NCI-H2227 (cell line): ENCODE measurements at regions not wholly inside any gene's neighbourhood (a gene's known extent, or its start where the extent isn't known, plus 50 kb on each side); places are given as distances from the start of the nearest gene placed in this dataset.

Experiments
- DNase-seq: peaks from one replicate; lab custom pipeline; 2025; ENCODE audit not compliant: unreplicated experiment; lab: John Stamatoyannopoulos, UW

GRCh38 chr2:41709702-41710599, 337.9 kb upstream of the PKDCC start:
- no peak for DNase-seq

DNA sequence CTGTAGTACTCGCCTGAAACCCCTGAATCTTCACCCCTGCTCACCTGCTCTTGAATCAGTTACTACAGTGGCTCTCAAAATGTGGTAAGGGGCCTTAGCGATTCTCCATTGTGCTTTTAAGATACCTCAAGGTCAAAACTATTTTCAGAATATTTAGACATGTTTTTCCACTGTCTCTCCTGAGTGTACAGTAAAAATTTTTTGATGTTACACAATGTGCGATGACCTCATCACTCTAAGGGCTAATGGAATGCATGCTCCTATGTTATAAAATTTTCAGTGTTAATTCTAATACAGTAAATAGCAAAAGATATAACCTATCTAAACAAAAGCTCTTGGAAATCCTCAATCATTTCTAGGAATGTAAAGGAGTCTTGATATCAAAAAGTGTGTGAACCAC, 336.9 kb upstream of the PKDCC start:
- DNase-seq: no peak

GRCh38 chr2:41711736-41712135, 336.1 kb upstream of the PKDCC start:
- no peak for DNase-seq

DNA sequence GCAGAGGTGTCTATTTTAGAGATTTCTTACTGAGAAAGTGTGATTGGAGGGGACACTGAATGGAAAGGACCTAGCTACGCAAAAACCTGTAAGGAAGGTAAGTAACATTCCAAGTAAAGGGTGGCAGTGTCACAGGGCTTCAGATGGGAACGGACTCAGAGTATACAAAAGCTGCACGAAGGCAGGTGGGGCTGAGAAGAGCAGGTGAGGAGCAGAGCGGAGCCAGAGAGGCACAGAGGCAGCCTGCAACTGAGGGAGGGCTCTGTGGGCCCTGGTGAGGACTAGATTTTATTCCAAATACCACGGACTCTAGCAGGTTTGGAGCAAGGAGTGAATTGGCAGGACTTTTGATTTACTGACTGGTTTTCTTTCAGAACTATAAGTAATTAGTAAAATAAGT, 331.3 kb upstream of the PKDCC start:
- DNase-seq: no peak

DNA sequence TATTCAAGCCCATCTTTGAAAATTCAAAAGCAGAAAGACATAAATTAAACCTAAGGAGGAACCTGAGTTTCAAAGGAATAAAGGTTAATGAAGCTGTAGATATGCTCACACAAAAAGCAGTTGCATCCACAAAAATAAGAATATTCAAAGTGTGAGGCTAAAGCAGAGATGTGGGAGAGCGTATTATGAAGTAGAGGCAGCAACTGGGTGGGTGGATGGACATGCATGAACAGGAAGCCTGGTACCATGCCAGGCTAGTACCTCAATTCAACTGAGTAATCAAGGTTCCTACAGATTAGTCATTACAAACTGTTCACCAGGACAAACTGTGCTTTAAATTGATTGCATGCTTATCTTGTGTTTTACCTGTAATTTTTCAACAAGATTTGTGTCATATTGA, 330.0 kb upstream of the PKDCC start:
- DNase-seq: no peak

DNA sequence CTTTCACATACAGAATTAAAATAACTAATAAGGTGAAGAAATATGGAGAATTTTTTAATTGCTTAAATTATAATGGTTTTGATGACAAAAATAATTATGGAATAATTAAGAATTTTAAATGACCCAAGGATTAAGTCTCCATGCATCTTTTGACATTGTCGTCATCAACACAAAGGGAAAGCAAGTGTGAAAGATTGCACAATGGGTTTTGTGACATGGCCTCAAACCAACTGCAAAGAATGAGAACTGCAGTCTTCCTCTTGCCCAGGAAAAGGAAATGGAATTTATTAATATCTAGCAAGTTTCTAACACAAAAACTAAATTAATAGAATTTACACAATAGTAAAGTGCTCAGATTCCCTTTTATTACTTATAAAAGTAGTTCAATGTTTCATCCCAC, 329.1 kb upstream of the PKDCC start:
- no peak for DNase-seq

DNA sequence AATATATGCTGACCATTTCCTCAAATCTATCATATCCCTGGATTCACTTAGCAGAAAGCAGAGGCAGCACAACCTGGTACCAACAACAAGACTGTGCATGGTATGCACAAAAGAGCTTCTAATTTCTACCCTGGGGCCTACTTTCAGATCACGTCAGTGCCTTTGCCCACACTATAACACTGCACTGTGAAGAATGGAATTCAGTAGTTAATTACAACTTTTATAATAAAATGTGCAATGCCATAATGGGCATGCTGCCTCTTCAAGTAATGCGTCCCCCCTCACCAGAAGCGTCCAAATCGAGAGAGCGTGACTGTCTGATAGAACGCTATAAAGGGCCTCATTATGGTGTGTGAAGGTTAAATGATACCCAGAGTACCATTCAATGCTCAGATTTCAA, 328.1 kb upstream of the PKDCC start:
- DNase-seq: peak; percentile 72

GRCh38 chr2:41720331-41721251, 327.2 kb upstream of the PKDCC start:
- DNase-seq: no peak

GRCh38 chr2:41722668-41723369, 325.0 kb upstream of the PKDCC start:
- DNase-seq: no peak

GRCh38 chr2:41723526-41723925, 324.3 kb upstream of the PKDCC start:
- no peak for DNase-seq

DNA sequence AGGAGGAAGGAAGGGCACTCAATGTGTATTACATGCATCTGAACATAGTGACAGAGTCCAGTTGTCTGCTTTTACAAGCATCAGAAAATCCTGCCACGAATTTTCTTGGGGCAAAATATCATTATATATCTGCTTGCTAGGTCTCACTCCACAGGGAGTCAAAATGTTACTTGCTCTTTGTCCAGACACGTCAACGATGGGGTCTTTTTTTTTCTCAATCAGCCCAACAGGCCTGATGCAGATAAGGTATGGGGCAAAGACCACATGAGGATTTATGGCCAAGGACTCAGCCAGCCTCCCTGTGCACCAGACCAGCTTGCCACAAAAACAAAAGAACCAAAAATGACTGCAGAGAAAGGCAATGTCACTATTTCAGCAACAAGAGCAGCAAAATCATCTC, 323.4 kb upstream of the PKDCC start:
- no peak for DNase-seq

DNA sequence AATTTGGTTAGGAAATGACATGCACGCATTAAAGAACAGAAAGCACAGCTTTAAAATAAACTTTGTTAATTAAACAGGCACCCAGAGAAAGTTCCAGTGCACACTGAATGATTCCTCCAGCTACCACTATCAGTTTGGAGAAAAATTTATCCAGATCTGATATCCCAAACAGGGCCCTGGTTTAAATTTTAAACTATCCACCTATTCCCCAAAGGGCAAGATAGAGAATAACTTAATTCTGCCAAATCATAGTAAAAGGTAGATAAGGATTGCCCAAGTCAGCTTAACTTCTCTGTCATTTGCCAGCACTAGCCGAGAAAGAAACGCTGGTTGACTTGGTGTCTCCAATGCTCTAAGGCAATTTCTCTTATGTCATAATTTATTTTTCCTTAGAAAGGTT, 321.9 kb upstream of the PKDCC start:
- DNase-seq: no peak

DNA sequence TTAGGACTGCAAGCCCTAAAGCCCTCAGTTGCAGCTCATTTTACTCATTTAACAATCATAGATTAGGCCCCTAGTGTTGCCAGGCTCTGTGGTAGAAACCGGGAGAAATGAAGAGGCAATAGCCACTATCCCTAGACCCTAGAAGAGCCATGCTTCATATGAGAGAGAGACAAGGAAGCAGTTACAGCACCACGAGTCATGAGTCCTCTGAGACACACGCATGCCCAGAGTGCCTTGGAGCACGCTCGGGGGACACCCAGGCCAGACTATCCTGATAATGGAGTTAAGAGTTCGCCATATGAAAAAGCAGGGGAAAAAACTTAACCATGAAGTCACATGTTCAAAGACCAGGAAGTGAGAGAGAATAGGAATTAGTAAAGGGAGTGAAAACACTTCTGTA, 321.5 kb upstream of the PKDCC start:
- no peak for DNase-seq

DNA sequence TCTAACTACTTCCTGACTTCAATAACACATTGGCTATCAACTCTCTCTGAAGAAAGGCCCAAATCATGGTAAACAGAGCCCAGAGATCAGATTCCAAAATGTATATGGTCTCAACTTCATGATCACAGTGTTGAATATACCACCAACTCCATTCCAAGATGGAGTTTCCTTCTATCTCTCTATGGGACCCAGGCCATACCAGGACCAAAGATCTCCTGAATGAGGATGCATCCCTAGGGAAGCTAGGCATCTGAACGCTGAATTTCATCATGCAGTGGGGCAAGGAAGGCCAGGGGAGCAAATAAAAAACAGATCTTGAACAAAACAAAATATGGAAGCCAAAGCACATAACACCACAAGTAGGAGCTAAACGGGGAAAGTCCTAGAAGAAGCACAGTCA, 320.7 kb upstream of the PKDCC start:
- DNase-seq: no peak

DNA sequence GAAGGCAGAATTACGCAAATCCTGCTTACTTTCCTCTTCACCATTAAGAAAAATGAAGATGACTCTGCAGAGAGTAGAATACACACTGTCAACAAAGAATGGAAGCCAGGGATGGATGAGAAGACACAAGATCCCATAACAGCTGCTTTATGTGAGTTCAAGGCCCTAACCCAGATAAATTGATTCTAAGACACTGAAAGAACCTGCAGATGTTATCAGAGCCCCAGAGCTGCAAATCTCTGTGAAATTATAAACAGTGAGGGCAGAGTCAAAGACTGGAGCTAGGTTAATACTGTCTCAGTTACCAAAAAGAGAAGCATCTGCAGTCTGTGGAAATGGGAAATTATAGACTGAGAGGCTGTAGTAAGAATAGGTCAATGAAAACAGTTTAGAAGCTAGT, 320.1 kb upstream of the PKDCC start:
- DNase-seq: no peak

- no peak for DNase-seq
Observed at GRCh38 chr2:41728788-41729338, 319.0 kb upstream of the PKDCC start.

DNA sequence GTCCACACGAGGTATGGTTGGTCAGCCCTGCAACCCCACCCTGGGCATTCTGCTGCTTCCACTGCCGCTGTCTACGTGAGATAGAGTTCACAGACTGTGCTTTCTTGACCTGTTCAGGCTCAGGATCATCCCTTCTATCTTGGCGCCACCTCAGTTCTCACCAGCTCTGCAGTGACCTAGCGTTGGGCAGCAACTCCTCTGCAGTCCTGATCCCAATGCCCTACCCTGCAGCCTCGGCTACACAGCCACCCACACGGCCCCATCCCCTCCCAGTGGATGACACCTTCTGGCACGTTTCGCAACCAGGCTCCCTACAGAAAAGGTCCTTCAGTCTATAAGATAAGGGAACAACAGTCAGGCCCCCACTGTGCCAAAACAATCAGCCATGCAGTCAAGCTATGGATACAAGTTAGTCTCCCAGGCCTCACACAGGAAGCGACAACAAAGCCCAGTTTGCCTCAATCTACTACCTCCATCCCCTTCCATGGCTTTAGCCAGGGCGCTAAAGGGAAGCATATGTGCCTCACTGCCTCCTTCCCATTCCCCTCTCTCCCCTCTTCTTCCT, 317.9 kb upstream of the PKDCC start:
- DNase-seq: no peak

- no peak for DNase-seq
Observed at GRCh38 chr2:41735006-41735405, 312.8 kb upstream of the PKDCC start.

- no peak for DNase-seq
Observed at GRCh38 chr2:41735476-41735875, 312.3 kb upstream of the PKDCC start.

DNA sequence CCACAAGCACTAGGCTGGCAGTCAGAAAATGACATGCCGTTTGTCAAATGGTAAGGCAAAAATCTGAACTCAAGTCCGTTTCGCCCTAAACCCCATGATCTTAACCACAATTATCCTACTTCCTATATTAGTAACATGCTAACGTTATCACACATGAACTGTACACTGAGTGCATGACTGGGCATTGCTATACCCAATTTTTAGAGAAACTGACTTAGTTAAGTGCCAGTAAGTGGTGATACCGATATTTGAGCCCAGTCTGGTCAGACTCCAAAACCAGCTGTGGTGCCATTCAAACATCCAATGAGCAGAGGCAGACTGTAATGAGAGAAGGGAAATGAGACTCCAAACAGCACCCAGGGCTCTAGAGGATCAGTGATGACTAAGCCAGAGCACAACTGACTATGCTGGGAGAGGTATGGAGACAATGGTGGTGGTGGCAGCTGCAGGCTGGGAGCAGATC, 311.7 kb upstream of the PKDCC start:
- DNase-seq: no peak

DNA sequence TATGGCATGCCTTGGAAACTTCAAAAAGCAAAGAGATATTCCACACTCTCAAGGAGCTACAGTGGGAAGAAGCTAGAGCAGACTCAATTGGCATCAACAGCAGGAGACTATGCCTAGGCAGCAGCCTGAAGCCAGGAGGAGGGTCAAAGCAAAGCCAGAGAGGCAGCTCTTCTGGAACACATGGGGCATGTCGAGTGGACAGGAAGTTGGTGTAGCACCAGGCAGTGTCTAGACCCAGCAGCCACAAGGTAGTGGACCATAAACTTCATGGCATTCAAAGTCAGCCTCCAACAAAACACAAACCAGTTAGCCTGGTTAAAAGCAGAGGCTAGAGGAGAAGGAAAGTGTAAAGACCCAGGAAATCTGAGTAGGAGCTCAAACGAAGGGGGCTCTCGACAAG, 311.2 kb upstream of the PKDCC start:
- no peak for DNase-seq
